Stomach (tissue), 8 donors: ENCODE measurements at regions not wholly inside any gene's neighbourhood (a gene's known extent, or its start where the extent isn't known, plus 50 kb on each side); places are given as distances from the start of the nearest gene placed in this dataset.

Source experiments
- DNase-seq, 2 donors: peaks; one replicate each; pipeline versions ENCODE4 v3.0.0 to v3.0.0-alpha.2; 2013 to 2019
- H3K27ac ChIP-seq, 5 donors: fragments of 200-600 bp in 4 of 5; sonication (generic) in 4 of 5; one replicate each; pipeline ENCODE4 v1.5.1; 2013 to 2019; ENCODE audit warnings: mild to moderate bottlenecking in 1 of 5, moderate library complexity in 1 of 5
- H3K27me3 ChIP-seq, 3 donors: fragments of 200-600 bp; sonication (generic); one replicate each; pipeline ENCODE4 v1.5.1; 2017 to 2019; ENCODE audit warnings: mixed run types in 1 of 3
- H3K36me3 ChIP-seq, 4 donors: fragments of 200-600 bp; sonication (generic); 1 replicate in 3 of 4; 2 replicates in 1 of 4; pipeline ENCODE4 v1.5.1; 2016 to 2019
- H3K4me1 ChIP-seq, 4 donors: fragments of 200-600 bp; sonication (generic); one replicate each; pipeline ENCODE4 v1.5.1; 2016 to 2019
- H3K4me3 ChIP-seq, 4 donors: fragments of 200-600 bp; sonication (generic) in 3 of 4; one replicate each; pipeline ENCODE4 v1.5.1; 2016 to 2019; ENCODE audit warnings: mild to moderate bottlenecking in 1 of 4
- H3K9me3 ChIP-seq, 4 donors: fragments of 200-600 bp; sonication (generic); one replicate each; pipeline ENCODE4 v1.5.1; 2016 to 2019
- EP300 ChIP-seq: sonication (generic); formaldehyde crosslinking; IDR thresholded peaks from one replicate; pipeline ENCODE4 v1.6.1; 2017; ENCODE audit warnings: antibody characterized with exemption
- POLR2A ChIP-seq, 4 donors: fragments of 450-650 bp; IDR thresholded peaks; one replicate each; pipeline ENCODE4 v1.6.1; 2016; ENCODE audit warnings: antibody characterized with exemption in 4 of 4, control low read depth in 2 of 4, mild to moderate bottlenecking in 1 of 4, moderate library complexity in 1 of 4
- POLR2AphosphoS5 ChIP-seq, 3 donors: sonication (generic); formaldehyde crosslinking; IDR thresholded peaks; one replicate each; pipeline ENCODE4 v1.6.1; 2016; ENCODE audit warnings: antibody characterized with exemption in 3 of 3
- WGBS, 5 donors: extraction: QIAGEN DNeasy Blood & Tissue Kit in 3 of 5; methylation state at CpG; one replicate each; pipeline versions ENCODE4 v1.1.5 to v1.1.7; 2013 to 2018; 5-methylcytosine and 5-hydroxymethylcytosine counted together
- intact Hi-C: fragments of 100-400 bp; cut with DNase I; formaldehyde crosslinking; loops from one replicate; pipeline ENCODE4 v1.15.1; 2023; ENCODE audit warnings: low total_unique reads
- TF ChIP-seq, protein P1 (sequence below), 7 experiments: fragments of 450-650 bp in 4 of 7; fragments of 200-600 bp in 3 of 7; sonication (generic) in 3 of 7; IDR thresholded peaks; one replicate each; pipeline ENCODE4 v1.5.1; 2016 to 2019; ENCODE audit warnings: antibody characterized with exemption in 7 of 7, control low read depth in 2 of 7, mild to moderate bottlenecking in 1 of 7
- donor health status: healthy with polysubstance abuse.
- donor health status: Bipolar disorder and iron deficiency.
- donor health status: healthy.

DNA sequence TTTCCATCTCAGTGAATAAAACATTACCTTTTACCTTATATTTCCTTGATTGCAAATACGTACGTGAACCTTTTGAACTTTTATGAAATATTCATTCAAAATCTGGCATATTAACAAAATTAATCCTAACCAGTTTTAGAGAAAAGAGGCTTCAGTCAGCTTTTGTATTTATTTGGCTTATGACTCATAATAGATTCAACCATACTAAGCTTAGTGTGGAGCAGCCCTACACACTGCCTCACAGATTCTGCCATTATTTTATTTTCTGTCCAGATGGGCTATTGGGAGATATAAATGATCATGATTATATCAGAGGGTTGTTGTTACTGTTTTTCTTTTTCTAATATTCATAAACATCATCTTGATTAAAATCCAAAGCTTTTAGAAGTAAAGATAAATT is 325.5 kb downstream of the GPR37 start:
- DNase-seq: no peak
- 70 to 85% (median 79%) methylated on average over 2 of the region's 2 CpGs for WGBS, 5 donors
- H3K27me3 ChIP-seq: no peaks in the 10 kb centered on the region
- no peak for TF ChIP-seq POLR2AphosphoS5 (IDR thresholded peaks at IDR 0.05)
- TF ChIP-seq, protein P1, sequence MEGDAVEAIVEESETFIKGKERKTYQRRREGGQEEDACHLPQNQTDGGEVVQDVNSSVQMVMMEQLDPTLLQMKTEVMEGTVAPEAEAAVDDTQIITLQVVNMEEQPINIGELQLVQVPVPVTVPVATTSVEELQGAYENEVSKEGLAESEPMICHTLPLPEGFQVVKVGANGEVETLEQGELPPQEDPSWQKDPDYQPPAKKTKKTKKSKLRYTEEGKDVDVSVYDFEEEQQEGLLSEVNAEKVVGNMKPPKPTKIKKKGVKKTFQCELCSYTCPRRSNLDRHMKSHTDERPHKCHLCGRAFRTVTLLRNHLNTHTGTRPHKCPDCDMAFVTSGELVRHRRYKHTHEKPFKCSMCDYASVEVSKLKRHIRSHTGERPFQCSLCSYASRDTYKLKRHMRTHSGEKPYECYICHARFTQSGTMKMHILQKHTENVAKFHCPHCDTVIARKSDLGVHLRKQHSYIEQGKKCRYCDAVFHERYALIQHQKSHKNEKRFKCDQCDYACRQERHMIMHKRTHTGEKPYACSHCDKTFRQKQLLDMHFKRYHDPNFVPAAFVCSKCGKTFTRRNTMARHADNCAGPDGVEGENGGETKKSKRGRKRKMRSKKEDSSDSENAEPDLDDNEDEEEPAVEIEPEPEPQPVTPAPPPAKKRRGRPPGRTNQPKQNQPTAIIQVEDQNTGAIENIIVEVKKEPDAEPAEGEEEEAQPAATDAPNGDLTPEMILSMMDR (IDR thresholded peaks at IDR 0.05): no peak
- TF ChIP-seq POLR2A (IDR thresholded peaks at IDR 0.05): no peak
- TF ChIP-seq EP300: no peak
- H3K4me3 ChIP-seq: no peak overlapping the region
- intact Hi-C loops: no loop called here
- no peaks in the 10 kb centered on the region for H3K9me3 ChIP-seq
- H3K27ac ChIP-seq: no peak overlapping the region
- no peaks in the 10 kb centered on the region for H3K36me3 ChIP-seq
- no peaks in the 10 kb centered on the region for H3K4me1 ChIP-seq

DNA sequence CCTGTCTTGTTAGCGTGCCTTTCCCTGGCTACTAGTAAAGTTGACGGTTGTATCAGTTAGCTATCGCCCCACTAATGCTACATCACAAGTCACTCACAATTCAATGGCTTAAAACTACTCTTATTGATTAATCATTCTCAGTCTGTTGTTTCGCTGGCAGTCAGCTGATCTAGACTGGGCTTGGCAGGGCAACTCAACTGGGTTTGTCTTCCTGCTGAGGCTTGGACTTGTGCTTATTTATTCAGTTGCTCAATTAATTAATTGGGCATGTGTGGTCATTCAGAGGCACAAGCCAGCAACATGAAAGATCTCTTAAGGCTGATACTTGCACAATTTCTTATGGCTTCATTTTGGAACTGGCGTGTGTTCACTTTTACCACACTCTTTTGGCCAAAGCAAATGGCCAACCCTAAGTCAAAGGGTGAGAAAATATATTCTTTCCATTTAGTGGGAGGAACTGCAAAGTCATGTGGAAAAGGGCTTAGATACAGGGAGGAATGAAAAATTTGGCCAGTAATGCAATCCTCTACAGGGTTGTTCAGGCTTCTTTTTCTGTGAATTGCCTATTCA is 333.5 kb downstream of the GPR37 start:
- Histone ChIP-seq H3K27me3 (no peaks in the 10 kb centered on the region), H3K9me3 (no peaks in the 10 kb centered on the region), H3K36me3 (no peaks in the 10 kb centered on the region), H3K4me3 (no peak overlapping the region), H3K27ac (no peak overlapping the region), H3K4me1 (no peaks in the 10 kb centered on the region)
- TF ChIP-seq POLR2AphosphoS5 (IDR thresholded peaks at IDR 0.05) (no peak), POLR2A (IDR thresholded peaks at IDR 0.05) (no peak), EP300 (no peak)
- TF ChIP-seq, protein P1 (IDR thresholded peaks at IDR 0.05): no peak
- intact Hi-C loops: no loop called here
- WGBS, 5 donors: 77 to 91% (median 86%) methylated on average over 5 of the region's 5 CpGs
- no peak for DNase-seq

DNA sequence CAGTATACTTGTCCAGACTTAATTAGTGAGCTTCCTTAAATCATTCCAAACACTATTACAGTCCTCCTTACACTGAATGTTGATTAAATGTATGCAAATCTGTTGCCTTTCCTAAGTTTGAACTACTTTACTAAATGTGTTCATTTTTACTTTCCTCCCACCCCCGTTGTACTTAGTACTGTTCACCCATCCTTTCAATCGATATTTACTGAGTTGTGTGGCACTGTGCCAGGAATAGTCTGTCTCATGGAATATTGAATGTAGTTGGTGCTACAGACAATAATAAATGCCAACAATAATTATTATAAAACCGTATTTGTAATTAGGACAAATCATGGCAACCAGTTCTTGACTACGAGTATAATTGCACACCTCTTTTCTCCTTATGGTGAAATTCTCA is 335.7 kb downstream of the GPR37 start:
- Histone ChIP-seq H3K9me3 (no peaks in the 10 kb centered on the region), H3K27me3 (no peaks in the 10 kb centered on the region), H3K27ac (no peak overlapping the region), H3K4me3 (no peak overlapping the region), H3K36me3 (no peaks in the 10 kb centered on the region), H3K4me1 (no peaks in the 10 kb centered on the region)
- no peak for DNase-seq
- no peak for TF ChIP-seq POLR2AphosphoS5 (IDR thresholded peaks at IDR 0.05)
- TF ChIP-seq, protein P1 (IDR thresholded peaks at IDR 0.05): no peak
- TF ChIP-seq POLR2A (IDR thresholded peaks at IDR 0.05): no peak
- TF ChIP-seq EP300: no peak
- intact Hi-C loops: no loop called here
- 80 to 93% (median 85%) methylated on average over 4 of the region's 4 CpGs for WGBS, 5 donors

DNA sequence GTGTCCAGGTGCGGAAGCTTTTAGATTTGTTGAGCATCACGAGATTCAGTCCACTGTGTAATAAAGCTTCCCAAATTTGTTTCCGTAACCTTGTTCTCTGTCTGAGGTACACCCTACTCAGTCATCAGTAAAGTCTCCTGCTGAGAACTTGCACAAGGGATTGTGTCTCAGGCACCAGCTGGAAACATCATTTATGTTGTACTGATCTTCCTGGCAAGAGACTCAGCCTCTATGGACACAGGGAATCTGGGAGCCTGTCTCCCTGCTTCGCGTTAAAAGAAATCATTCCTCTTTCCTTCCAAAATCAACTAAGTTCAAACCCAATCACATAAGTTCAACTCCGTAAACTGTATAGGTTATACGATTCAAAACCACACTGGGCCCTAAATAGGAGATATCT is 336.8 kb downstream of the GPR37 start:
- DNase-seq: no peak
- Histone ChIP-seq H3K4me3 (no peak overlapping the region), H3K27me3 (no peaks in the 10 kb centered on the region), H3K9me3 (no peaks in the 10 kb centered on the region), H3K4me1 (no peaks in the 10 kb centered on the region), H3K36me3 (no peaks in the 10 kb centered on the region), H3K27ac (no peak overlapping the region)
- intact Hi-C loops: no loop called here
- no peak for TF ChIP-seq POLR2AphosphoS5 (IDR thresholded peaks at IDR 0.05)
- TF ChIP-seq, protein P1 (IDR thresholded peaks at IDR 0.05): no peak
- no peak for TF ChIP-seq POLR2A (IDR thresholded peaks at IDR 0.05)
- TF ChIP-seq EP300: no peak
- WGBS, 5 donors: 76 to 79% (median 78%) methylated on average over 7 of the region's 7 CpGs
